ENCODE measurements at regions not wholly inside any gene's neighbourhood (a gene's known extent, or its start where the extent isn't known, plus 50 kb on each side); places are given as distances from the start of the nearest gene placed in this dataset.
A peak's percentile ranks its signal among the peaks of the same experiment; 100 is the strongest.

DNA sequence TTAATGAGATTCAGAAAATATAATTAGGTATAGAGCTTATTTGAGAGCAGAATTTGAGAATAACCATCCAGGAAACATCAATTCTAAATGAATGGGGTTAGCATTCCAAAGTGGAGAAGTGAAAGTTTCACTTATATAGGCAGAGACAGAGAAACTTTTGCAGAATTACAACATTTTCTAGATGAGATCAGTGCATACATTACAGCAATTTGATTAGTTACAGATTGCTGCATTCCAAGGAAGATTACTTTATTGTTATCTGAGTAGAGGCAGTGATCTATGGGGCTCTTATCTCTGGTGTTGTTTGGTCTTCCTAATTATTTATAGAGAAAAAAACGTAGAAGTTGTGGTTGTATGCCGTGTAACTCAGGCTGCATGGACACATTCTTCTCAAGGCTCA is 373.8 kb upstream of the SYT4 start:
- Histone ChIP-seq H3K36me3 (replicated peaks in 1 of 2; ENCODE audit: control insufficient read depth in 2 of 2, insufficient read depth in 2 of 2, low read length in 2 of 2) (no peaks in the 10 kb centered on the region), H3K4me3 (ENCODE audit: low read length in 2 of 2) (no peak overlapping the region), H3K27me3 (ENCODE audit: control insufficient read depth in 3 of 3, insufficient read depth in 3 of 3, low read depth in 1 of 3, low read length in 3 of 3) (no peaks in the 10 kb centered on the region), H2BK15ac (ENCODE audit: low read length) (no peak overlapping the region), H2AK5ac (ENCODE audit: low read depth, low read length) (no peak overlapping the region), H2BK12ac (ENCODE audit: low read length) (no peak overlapping the region), H3K23ac (ENCODE audit: low read depth, low read length, poor library complexity) (no peak overlapping the region), H3K18ac (ENCODE audit: low read length) (no peak overlapping the region), H3K4ac (ENCODE audit: low read length) (no peak overlapping the region), H2AFZ (ENCODE audit: low read length) (no peak overlapping the region), H3K27ac (replicated peaks; ENCODE audit: low read length) (no peak overlapping the region), H3K14ac (ENCODE audit: low read length) (no peak overlapping the region), H3K4me2 (ENCODE audit: insufficient read depth, low read length, poor library complexity, severe bottlenecking) (no peak overlapping the region), H3K79me1 (ENCODE audit: low read depth, low read length) (no peaks in the 10 kb centered on the region), H3K9me3 (replicated peaks in 1 of 2; ENCODE audit: control insufficient read depth in 2 of 2, insufficient read depth in 1 of 2, low read depth in 1 of 2, low read length in 2 of 2) (no peaks in the 10 kb centered on the region), H4K91ac (ENCODE audit: low read depth, low read length, poor library complexity) (no peak overlapping the region), H3K4me1 (ENCODE audit: control insufficient read depth in 2 of 2, insufficient read depth in 1 of 2, low read depth in 1 of 2, low read length in 2 of 2) (peaks cover 0 to 2% of the 10 kb centered on the region in 2 donors), H2BK120ac (ENCODE audit: low read depth, low read length) (no peak overlapping the region), H2BK5ac (ENCODE audit: low read length) (no peak overlapping the region), H3K9ac (ENCODE audit: low read depth, low read length, poor library complexity) (no peak overlapping the region), H4K8ac (ENCODE audit: low read depth, low read length) (no peak overlapping the region)
- no CpG with 5 or more reads among the region's 2 CpGs for WGBS, 2 donors (ENCODE audit: extremely low coverage in 2 of 2, insufficient read length in 2 of 2, insufficient replicate concordance in 1 of 2)
- no peak for DNase-seq (ENCODE audit: low spot score)

DNA sequence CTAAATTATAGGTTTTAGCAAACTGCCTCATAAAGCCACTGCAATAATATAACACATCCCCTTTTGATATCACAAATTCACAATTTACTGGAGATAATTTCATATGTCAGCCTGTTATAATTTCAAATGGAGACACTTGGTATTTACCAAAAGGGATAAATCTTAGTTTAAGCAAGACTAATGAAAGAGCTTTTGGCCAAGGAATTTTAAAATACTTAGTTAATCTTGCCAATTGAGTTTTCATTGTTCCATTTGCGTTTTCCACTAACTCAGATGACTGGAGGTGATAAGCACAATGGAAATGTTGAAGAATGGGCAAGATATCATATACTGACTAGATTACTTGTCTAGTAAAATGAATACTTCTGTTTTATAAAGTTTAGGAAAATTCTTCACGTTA is 379.3 kb upstream of the SYT4 start:
- Histone ChIP-seq H3K27me3 (ENCODE audit: control insufficient read depth in 3 of 3, insufficient read depth in 3 of 3, low read depth in 1 of 3, low read length in 3 of 3) (no peaks in the 10 kb centered on the region), H2AK5ac (ENCODE audit: low read depth, low read length) (no peak overlapping the region), H3K4me2 (ENCODE audit: insufficient read depth, low read length, poor library complexity, severe bottlenecking) (no peak overlapping the region), H2BK12ac (ENCODE audit: low read length) (no peak overlapping the region), H3K14ac (ENCODE audit: low read length) (no peak overlapping the region), H3K4me3 (ENCODE audit: low read length in 2 of 2) (no peak overlapping the region), H2AFZ (ENCODE audit: low read length) (no peak overlapping the region), H3K18ac (ENCODE audit: low read length) (no peak overlapping the region), H3K36me3 (replicated peaks in 1 of 2; ENCODE audit: control insufficient read depth in 2 of 2, insufficient read depth in 2 of 2, low read length in 2 of 2) (no peaks in the 10 kb centered on the region), H3K9ac (ENCODE audit: low read depth, low read length, poor library complexity) (no peak overlapping the region), H4K8ac (ENCODE audit: low read depth, low read length) (no peak overlapping the region), H2BK120ac (ENCODE audit: low read depth, low read length) (no peak overlapping the region), H3K23ac (ENCODE audit: low read depth, low read length, poor library complexity) (no peak overlapping the region), H3K27ac (replicated peaks; ENCODE audit: low read length) (no peak overlapping the region), H4K91ac (ENCODE audit: low read depth, low read length, poor library complexity) (no peak overlapping the region), H2BK15ac (ENCODE audit: low read length) (no peak overlapping the region), H3K4me1 (ENCODE audit: control insufficient read depth in 2 of 2, insufficient read depth in 1 of 2, low read depth in 1 of 2, low read length in 2 of 2) (no peaks in the 10 kb centered on the region), H3K4ac (ENCODE audit: low read length) (no peak overlapping the region), H3K9me3 (replicated peaks in 1 of 2; ENCODE audit: control insufficient read depth in 2 of 2, insufficient read depth in 1 of 2, low read depth in 1 of 2, low read length in 2 of 2) (no peaks in the 10 kb centered on the region), H3K79me1 (ENCODE audit: low read depth, low read length) (no peaks in the 10 kb centered on the region), H2BK5ac (ENCODE audit: low read length) (no peak overlapping the region)
- DNase-seq (ENCODE audit: low spot score): no peak
- no CpG with 5 or more reads among the region's 2 CpGs for WGBS, 2 donors (ENCODE audit: extremely low coverage in 2 of 2, insufficient read length in 2 of 2, insufficient replicate concordance in 1 of 2)

DNA sequence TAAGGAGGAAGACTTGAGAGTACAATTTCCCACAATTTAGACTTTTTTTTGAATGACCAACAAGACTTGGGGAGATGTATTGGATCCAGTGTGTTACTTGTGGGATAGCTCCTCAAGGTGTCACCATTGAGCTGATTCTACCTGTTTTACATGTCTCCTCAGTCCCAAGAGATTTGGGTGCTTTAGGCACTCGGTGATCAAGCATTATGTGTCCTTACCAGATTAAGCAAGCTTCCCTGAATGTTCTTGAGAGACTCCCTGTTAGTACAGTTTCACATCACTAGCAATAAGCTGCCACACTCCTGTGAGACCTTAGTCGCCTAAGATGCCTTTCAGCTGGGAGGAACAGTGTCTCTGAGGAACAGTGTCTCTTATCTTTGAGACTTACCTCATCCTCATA is 384.3 kb upstream of the SYT4 start:
- no peak overlapping the region for H2BK15ac ChIP-seq (ENCODE audit: low read length)
- H2BK120ac ChIP-seq (ENCODE audit: low read depth, low read length): no peak overlapping the region
- H3K36me3 ChIP-seq (replicated peaks in 1 of 2; ENCODE audit: control insufficient read depth in 2 of 2, insufficient read depth in 2 of 2, low read length in 2 of 2): no peaks in the 10 kb centered on the region
- H2BK5ac ChIP-seq (ENCODE audit: low read length): no peak overlapping the region
- no peak overlapping the region for H4K8ac ChIP-seq (ENCODE audit: low read depth, low read length)
- DNase-seq (ENCODE audit: low spot score): peak; percentile 3
- no peak overlapping the region for H3K18ac ChIP-seq (ENCODE audit: low read length)
- no peak overlapping the region for H4K91ac ChIP-seq (ENCODE audit: low read depth, low read length, poor library complexity)
- H3K4ac ChIP-seq (ENCODE audit: low read length): no peak overlapping the region
- H3K9ac ChIP-seq (ENCODE audit: low read depth, low read length, poor library complexity): no peak overlapping the region
- H3K4me1 ChIP-seq (ENCODE audit: control insufficient read depth in 2 of 2, insufficient read depth in 1 of 2, low read depth in 1 of 2, low read length in 2 of 2): peaks cover 1 to 5% of the 10 kb centered on the region in 2 donors
- H3K79me1 ChIP-seq (ENCODE audit: low read depth, low read length): no peaks in the 10 kb centered on the region
- no CpG with 5 or more reads among the region's 2 CpGs for WGBS, 2 donors (ENCODE audit: extremely low coverage in 2 of 2, insufficient read length in 2 of 2, insufficient replicate concordance in 1 of 2)
- H2BK12ac ChIP-seq (ENCODE audit: low read length): no peak overlapping the region
- no peak overlapping the region for H3K14ac ChIP-seq (ENCODE audit: low read length)
- H3K4me3 ChIP-seq (ENCODE audit: low read length in 2 of 2): no peak overlapping the region
- no peak overlapping the region for H3K4me2 ChIP-seq (ENCODE audit: insufficient read depth, low read length, poor library complexity, severe bottlenecking)
- no peak overlapping the region for H3K27ac ChIP-seq (replicated peaks; ENCODE audit: low read length)
- H3K23ac ChIP-seq (ENCODE audit: low read depth, low read length, poor library complexity): no peak overlapping the region
- no peak overlapping the region for H2AFZ ChIP-seq (ENCODE audit: low read length)
- H2AK5ac ChIP-seq (ENCODE audit: low read depth, low read length): no peak overlapping the region
- no peaks in the 10 kb centered on the region for H3K9me3 ChIP-seq (replicated peaks in 1 of 2; ENCODE audit: control insufficient read depth in 2 of 2, insufficient read depth in 1 of 2, low read depth in 1 of 2, low read length in 2 of 2)
- H3K27me3 ChIP-seq (ENCODE audit: control insufficient read depth in 3 of 3, insufficient read depth in 3 of 3, low read depth in 1 of 3, low read length in 3 of 3): no peaks in the 10 kb centered on the region

DNA sequence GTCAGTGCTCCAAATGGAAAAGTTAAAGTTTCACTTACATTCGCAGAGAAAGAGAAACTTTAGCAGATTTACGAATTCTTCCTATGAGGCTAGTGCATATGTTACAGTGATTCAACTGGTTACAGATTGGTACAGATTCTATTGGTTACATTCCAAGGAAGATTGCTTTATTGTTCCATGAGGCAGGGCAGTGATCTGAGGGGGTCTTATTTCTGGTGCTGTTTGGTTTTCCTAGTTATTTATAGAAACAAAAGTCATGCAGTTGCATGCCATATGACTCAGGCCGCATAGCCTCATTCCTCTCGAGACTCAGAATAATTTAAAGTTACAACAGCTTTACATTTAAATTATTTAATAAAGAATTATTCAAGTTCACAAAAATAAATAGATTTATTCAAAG is 385.4 kb upstream of the SYT4 start:
- DNase-seq (ENCODE audit: low spot score): no peak
- WGBS, 2 donors (ENCODE audit: extremely low coverage in 2 of 2, insufficient read length in 2 of 2, insufficient replicate concordance in 1 of 2): no CpG with 5 or more reads among the region's 4 CpGs
- H3K4me3 ChIP-seq (ENCODE audit: low read length in 2 of 2): no peak overlapping the region

More for the DNA sequence above, 385.4 kb upstream of the SYT4 start:
- no peak overlapping the region for H3K14ac ChIP-seq (ENCODE audit: low read length)
- H3K27me3 ChIP-seq (ENCODE audit: control insufficient read depth in 3 of 3, insufficient read depth in 3 of 3, low read depth in 1 of 3, low read length in 3 of 3): no peaks in the 10 kb centered on the region
- H4K91ac ChIP-seq (ENCODE audit: low read depth, low read length, poor library complexity): no peak overlapping the region
- H2BK120ac ChIP-seq (ENCODE audit: low read depth, low read length): no peak overlapping the region
- H3K4me1 ChIP-seq (ENCODE audit: control insufficient read depth in 2 of 2, insufficient read depth in 1 of 2, low read depth in 1 of 2, low read length in 2 of 2): peaks cover 1 to 5% of the 10 kb centered on the region in 2 donors
- H2BK5ac ChIP-seq (ENCODE audit: low read length): no peak overlapping the region
- H4K8ac ChIP-seq (ENCODE audit: low read depth, low read length): no peak overlapping the region
- H2AK5ac ChIP-seq (ENCODE audit: low read depth, low read length): no peak overlapping the region
- no peaks in the 10 kb centered on the region for H3K9me3 ChIP-seq (replicated peaks in 1 of 2; ENCODE audit: control insufficient read depth in 2 of 2, insufficient read depth in 1 of 2, low read depth in 1 of 2, low read length in 2 of 2)
- H3K79me1 ChIP-seq (ENCODE audit: low read depth, low read length): no peaks in the 10 kb centered on the region
- no peak overlapping the region for H2BK15ac ChIP-seq (ENCODE audit: low read length)
- H3K18ac ChIP-seq (ENCODE audit: low read length): no peak overlapping the region
- no peaks in the 10 kb centered on the region for H3K36me3 ChIP-seq (replicated peaks in 1 of 2; ENCODE audit: control insufficient read depth in 2 of 2, insufficient read depth in 2 of 2, low read length in 2 of 2)
- no peak overlapping the region for H3K4me2 ChIP-seq (ENCODE audit: insufficient read depth, low read length, poor library complexity, severe bottlenecking)
- H2BK12ac ChIP-seq (ENCODE audit: low read length): no peak overlapping the region
- no peak overlapping the region for H3K27ac ChIP-seq (replicated peaks; ENCODE audit: low read length)
- no peak overlapping the region for H3K9ac ChIP-seq (ENCODE audit: low read depth, low read length, poor library complexity)
- peak overlapping the region; percentile 61 for H2AFZ ChIP-seq (ENCODE audit: low read length)
- H3K23ac ChIP-seq (ENCODE audit: low read depth, low read length, poor library complexity): no peak overlapping the region
- no peak overlapping the region for H3K4ac ChIP-seq (ENCODE audit: low read length)
